OCI-LY7 (cell line): ENCODE measurements at regions not wholly inside any gene's neighbourhood (a gene's known extent, or its start where the extent isn't known, plus 50 kb on each side); places are given as distances from the start of the nearest gene placed in this dataset.

Experiments used
- CTCF ChIP-seq: fragments of 200-600 bp; sonication (generic); conservative IDR thresholded peaks from 2 replicates; pipeline ENCODE4 v1.5.1; 2014; ENCODE audit warnings: mild to moderate bottlenecking, antibody characterized with exemption, low read length, moderate library complexity, mixed read lengths
- EZH2phosphoT487 ChIP-seq: fragments of 200-600 bp; sonication (generic); IDR thresholded peaks from 2 replicates; pipeline ENCODE4 v1.6.1; 2018; ENCODE audit warnings: low read depth, borderline replicate concordance, mild to moderate bottlenecking, mixed run types, antibody characterized with exemption, low read length, moderate library complexity, mixed read lengths

GRCh38 chr12:24083838-24084237 is 134.4 kb upstream of the SOX5 start:
- TF ChIP-seq CTCF = no peak
- no peak for TF ChIP-seq EZH2phosphoT487
